ENCODE measurements at regions not wholly inside any gene's neighbourhood (a gene's known extent, or its start where the extent isn't known, plus 50 kb on each side); places are given as distances from the start of the nearest gene placed in this dataset.

- Histone ChIP-seq H3K4me3 (ENCODE audit: low read depth, low read length, poor library complexity, severe bottlenecking) (no peak overlapping the region), H3K9me2 (ENCODE audit: low read depth, low read length) (no peaks in the 10 kb centered on the region), H3K27ac (ENCODE audit: low read depth, low read length, poor library complexity, severe bottlenecking) (no peak overlapping the region), H3K9me3 (ENCODE audit: low read length) (no peaks in the 10 kb centered on the region), H3K9ac (ENCODE audit: low read length) (no peak overlapping the region), H4K20me1 (ENCODE audit: insufficient read depth, low read length) (no peaks in the 10 kb centered on the region), H3K4me2 (ENCODE audit: low read length) (no peak overlapping the region), H3K4me1 (ENCODE audit: insufficient read depth, low read length, severe bottlenecking) (no peaks in the 10 kb centered on the region), H3K36me3 (ENCODE audit: insufficient read depth, low read length) (no peaks in the 10 kb centered on the region), H3F3A (ENCODE audit: insufficient read depth, low read length) (no peaks in the 10 kb centered on the region), H3K27me3 (ENCODE audit: insufficient read depth, low read length) (no peaks in the 10 kb centered on the region), H3K79me2 (ENCODE audit: insufficient read depth, low read length) (no peaks in the 10 kb centered on the region), H2AFZ (ENCODE audit: low read length) (no peak overlapping the region)
- TF ChIP-seq CTCF (IDR thresholded peaks at IDR 0.05; ENCODE audit: low read length), result no peak
- TF ChIP-seq EZH2 (IDR thresholded peaks at IDR 0.05; ENCODE audit: borderline replicate concordance, low read length), result no peak
Observed at GRCh38 chr7:31439165-31439564, 74.7 kb upstream of the ITPRID1 start.

- H3K79me2 ChIP-seq (ENCODE audit: insufficient read depth, low read length), result no peaks in the 10 kb centered on the region
- H3F3A ChIP-seq (ENCODE audit: insufficient read depth, low read length), result no peaks in the 10 kb centered on the region
- no peaks in the 10 kb centered on the region for H3K9me2 ChIP-seq (ENCODE audit: low read depth, low read length)
- H3K9me3 ChIP-seq (ENCODE audit: low read length), result no peaks in the 10 kb centered on the region
- H3K4me1 ChIP-seq (ENCODE audit: insufficient read depth, low read length, severe bottlenecking), result no peaks in the 10 kb centered on the region
- no peak overlapping the region for H3K9ac ChIP-seq (ENCODE audit: low read length)
- no peaks in the 10 kb centered on the region for H4K20me1 ChIP-seq (ENCODE audit: insufficient read depth, low read length)
- no peak overlapping the region for H2AFZ ChIP-seq (ENCODE audit: low read length)
- H3K27me3 ChIP-seq (ENCODE audit: insufficient read depth, low read length), result no peaks in the 10 kb centered on the region
- TF ChIP-seq EZH2 (IDR thresholded peaks at IDR 0.05; ENCODE audit: borderline replicate concordance, low read length) (no peak), CTCF (IDR thresholded peaks at IDR 0.05; ENCODE audit: low read length) (no peak)
- H3K36me3 ChIP-seq (ENCODE audit: insufficient read depth, low read length), result no peaks in the 10 kb centered on the region
- H3K4me3 ChIP-seq (ENCODE audit: low read depth, low read length, poor library complexity, severe bottlenecking), result no peak overlapping the region
- H3K4me2 ChIP-seq (ENCODE audit: low read length), result no peak overlapping the region
- no peak overlapping the region for H3K27ac ChIP-seq (ENCODE audit: low read depth, low read length, poor library complexity, severe bottlenecking)
Observed at GRCh38 chr7:31440511-31440910, 73.4 kb upstream of the ITPRID1 start.

- Histone ChIP-seq H3K79me2 (ENCODE audit: insufficient read depth, low read length) (no peaks in the 10 kb centered on the region), H2AFZ (ENCODE audit: low read length) (no peak overlapping the region), H3K9me3 (ENCODE audit: low read length) (no peaks in the 10 kb centered on the region), H3K36me3 (ENCODE audit: insufficient read depth, low read length) (no peaks in the 10 kb centered on the region), H3F3A (ENCODE audit: insufficient read depth, low read length) (no peaks in the 10 kb centered on the region), H3K27me3 (ENCODE audit: insufficient read depth, low read length) (no peaks in the 10 kb centered on the region), H3K4me3 (ENCODE audit: low read depth, low read length, poor library complexity, severe bottlenecking) (no peak overlapping the region), H3K9ac (ENCODE audit: low read length) (no peak overlapping the region), H3K9me2 (ENCODE audit: low read depth, low read length) (no peaks in the 10 kb centered on the region), H3K27ac (ENCODE audit: low read depth, low read length, poor library complexity, severe bottlenecking) (no peak overlapping the region), H3K4me2 (ENCODE audit: low read length) (no peak overlapping the region), H4K20me1 (ENCODE audit: insufficient read depth, low read length) (no peaks in the 10 kb centered on the region), H3K4me1 (ENCODE audit: insufficient read depth, low read length, severe bottlenecking) (no peaks in the 10 kb centered on the region)
- TF ChIP-seq CTCF (IDR thresholded peaks at IDR 0.05; ENCODE audit: low read length) (no peak), EZH2 (IDR thresholded peaks at IDR 0.05; ENCODE audit: borderline replicate concordance, low read length) (no peak)
Observed at GRCh38 chr7:31442626-31443025, 71.3 kb upstream of the ITPRID1 start.
